ENCODE measurements at regions not wholly inside any gene's neighbourhood (a gene's known extent, or its start where the extent isn't known, plus 50 kb on each side); places are given as distances from the start of the nearest gene placed in this dataset.

GRCh38 chr3:189393598-189393997, 221.8 kb downstream of the TPRG1 start:
- 92% methylated on average over 5 of the region's 5 CpGs for WGBS
- no peak for DNase-seq (ENCODE audit: low spot score)
- intact Hi-C loops (cut with DNase I) = no loop called here
- TF ChIP-seq CTCF (IDR thresholded peaks at IDR 0.05) (no peak), POLR2AphosphoS5 (IDR thresholded peaks at IDR 0.05) (no peak), POLR2A (IDR thresholded peaks at IDR 0.05) (no peak)
- no peak overlapping the region for H3K27ac ChIP-seq
- no peaks in the 10 kb centered on the region for H3K4me1 ChIP-seq (replicated peaks)
- no peak overlapping the region for H3K4me3 ChIP-seq
- no peaks in the 10 kb centered on the region for H3K36me3 ChIP-seq
- H3K9me3 ChIP-seq = no peaks in the 10 kb centered on the region
- H3K27me3 ChIP-seq (replicated peaks; ENCODE audit: insufficient read depth) = no peaks in the 10 kb centered on the region

GRCh38 chr3:189394599-189395121, 222.9 kb downstream of the TPRG1 start:
- intact Hi-C loops (cut with DNase I) = no loop called here
- TF ChIP-seq POLR2A (IDR thresholded peaks at IDR 0.05) = no peak
- TF ChIP-seq CTCF (IDR thresholded peaks at IDR 0.05) = no peak
- no peak for TF ChIP-seq POLR2AphosphoS5 (IDR thresholded peaks at IDR 0.05)

GRCh38 chr3:189395825-189396224, 224.1 kb downstream of the TPRG1 start:
- TF ChIP-seq POLR2A (IDR thresholded peaks at IDR 0.05) (no peak), POLR2AphosphoS5 (IDR thresholded peaks at IDR 0.05) (no peak), CTCF (IDR thresholded peaks at IDR 0.05) (no peak)
- no peaks in the 10 kb centered on the region for H3K36me3 ChIP-seq
- 93% methylated on average over 3 of the region's 3 CpGs for WGBS
- no peak for DNase-seq (ENCODE audit: low spot score)
- H3K4me1 ChIP-seq (replicated peaks) = no peaks in the 10 kb centered on the region
- no peaks in the 10 kb centered on the region for H3K27me3 ChIP-seq (replicated peaks; ENCODE audit: insufficient read depth)
- H3K9me3 ChIP-seq = no peaks in the 10 kb centered on the region
- no peak overlapping the region for H3K27ac ChIP-seq
- no peak overlapping the region for H3K4me3 ChIP-seq
- intact Hi-C loops (cut with DNase I) = no loop called here

More at GRCh38 chr3:189394599-189395121, 222.9 kb downstream of the TPRG1 start:
- Histone ChIP-seq H3K9me3 (no peaks in the 10 kb centered on the region), H3K4me3 (no peak overlapping the region), H3K4me1 (replicated peaks) (no peaks in the 10 kb centered on the region), H3K36me3 (no peaks in the 10 kb centered on the region), H3K27ac (no peak overlapping the region), H3K27me3 (replicated peaks; ENCODE audit: insufficient read depth) (no peaks in the 10 kb centered on the region)
- DNase-seq (ENCODE audit: low spot score) = no peak
- WGBS = 72% methylated on average over 7 of the region's 7 CpGs

GRCh38 chr3:189398656-189399055, 226.9 kb downstream of the TPRG1 start:
- WGBS = 92% methylated on average over 2 of the region's 2 CpGs

More at GRCh38 chr3:189398656-189399055, 226.9 kb downstream of the TPRG1 start:
- Histone ChIP-seq H3K4me3 (no peak overlapping the region), H3K27ac (no peak overlapping the region), H3K27me3 (replicated peaks; ENCODE audit: insufficient read depth) (no peaks in the 10 kb centered on the region), H3K4me1 (replicated peaks) (no peaks in the 10 kb centered on the region), H3K36me3 (no peaks in the 10 kb centered on the region), H3K9me3 (no peaks in the 10 kb centered on the region)
- TF ChIP-seq POLR2A (IDR thresholded peaks at IDR 0.05) = no peak
- TF ChIP-seq CTCF (IDR thresholded peaks at IDR 0.05) = no peak
- no peak for TF ChIP-seq POLR2AphosphoS5 (IDR thresholded peaks at IDR 0.05)
- intact Hi-C loops (cut with DNase I) = no loop called here
- no peak for DNase-seq (ENCODE audit: low spot score)

Data from prostate gland (tissue), 2 donors.